ENCODE measurements at regions not wholly inside any gene's neighbourhood (a gene's known extent, or its start where the extent isn't known, plus 50 kb on each side); places are given as distances from the start of the nearest gene placed in this dataset.

DNA sequence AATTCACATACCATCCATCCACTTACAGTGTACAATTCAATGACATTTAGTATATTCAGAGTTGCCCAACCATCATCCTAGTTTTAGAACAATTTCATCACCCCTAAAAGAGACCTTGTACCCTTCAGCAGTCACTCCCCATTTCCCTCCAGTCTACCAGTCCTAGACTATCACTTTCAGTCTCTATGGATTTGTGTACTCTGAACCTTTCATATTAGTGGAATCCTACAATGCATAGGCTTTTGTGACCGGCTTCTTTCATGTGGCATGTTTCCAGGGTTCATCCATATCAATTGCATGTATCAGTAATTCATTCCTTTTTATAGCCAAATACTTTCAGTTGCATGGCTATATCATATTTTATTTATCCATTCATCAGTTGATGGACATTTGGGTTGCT lies 53.5 kb upstream of the SEMA3E start:
- TF ChIP-seq, protein P1, sequence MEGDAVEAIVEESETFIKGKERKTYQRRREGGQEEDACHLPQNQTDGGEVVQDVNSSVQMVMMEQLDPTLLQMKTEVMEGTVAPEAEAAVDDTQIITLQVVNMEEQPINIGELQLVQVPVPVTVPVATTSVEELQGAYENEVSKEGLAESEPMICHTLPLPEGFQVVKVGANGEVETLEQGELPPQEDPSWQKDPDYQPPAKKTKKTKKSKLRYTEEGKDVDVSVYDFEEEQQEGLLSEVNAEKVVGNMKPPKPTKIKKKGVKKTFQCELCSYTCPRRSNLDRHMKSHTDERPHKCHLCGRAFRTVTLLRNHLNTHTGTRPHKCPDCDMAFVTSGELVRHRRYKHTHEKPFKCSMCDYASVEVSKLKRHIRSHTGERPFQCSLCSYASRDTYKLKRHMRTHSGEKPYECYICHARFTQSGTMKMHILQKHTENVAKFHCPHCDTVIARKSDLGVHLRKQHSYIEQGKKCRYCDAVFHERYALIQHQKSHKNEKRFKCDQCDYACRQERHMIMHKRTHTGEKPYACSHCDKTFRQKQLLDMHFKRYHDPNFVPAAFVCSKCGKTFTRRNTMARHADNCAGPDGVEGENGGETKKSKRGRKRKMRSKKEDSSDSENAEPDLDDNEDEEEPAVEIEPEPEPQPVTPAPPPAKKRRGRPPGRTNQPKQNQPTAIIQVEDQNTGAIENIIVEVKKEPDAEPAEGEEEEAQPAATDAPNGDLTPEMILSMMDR (IDR thresholded peaks at IDR 0.05; ENCODE audit: unreplicated experiment), result no peak
- DNase-seq (ENCODE audit: unreplicated experiment), result no peak
- no peaks in the 10 kb centered on the region for H3K9me3 Mint-ChIP-seq (ENCODE audit: unreplicated experiment)
- H3K36me3 Mint-ChIP-seq (ENCODE audit: insufficient read depth, unreplicated experiment), result no peaks in the 10 kb centered on the region
- intact Hi-C loops (cut with micrococcal nuclease), result no loop called here
- H3K4me1 Mint-ChIP-seq (ENCODE audit: insufficient read depth, unreplicated experiment), result no peaks in the 10 kb centered on the region
- POLR2A ChIA-PET, result no interaction called here
- H3K4me3 Mint-ChIP-seq (ENCODE audit: unreplicated experiment), result no peak overlapping the region
- BruUV-seq (replicated peaks), result no TSS peak
- CTCF ChIA-PET, result no interaction called here
- no peak overlapping the region for H3K27ac Mint-ChIP-seq (ENCODE audit: low read depth, unreplicated experiment)
- peaks cover 45% of the 10 kb centered on the region for H3K27me3 Mint-ChIP-seq (ENCODE audit: insufficient read depth, unreplicated experiment)

DNA sequence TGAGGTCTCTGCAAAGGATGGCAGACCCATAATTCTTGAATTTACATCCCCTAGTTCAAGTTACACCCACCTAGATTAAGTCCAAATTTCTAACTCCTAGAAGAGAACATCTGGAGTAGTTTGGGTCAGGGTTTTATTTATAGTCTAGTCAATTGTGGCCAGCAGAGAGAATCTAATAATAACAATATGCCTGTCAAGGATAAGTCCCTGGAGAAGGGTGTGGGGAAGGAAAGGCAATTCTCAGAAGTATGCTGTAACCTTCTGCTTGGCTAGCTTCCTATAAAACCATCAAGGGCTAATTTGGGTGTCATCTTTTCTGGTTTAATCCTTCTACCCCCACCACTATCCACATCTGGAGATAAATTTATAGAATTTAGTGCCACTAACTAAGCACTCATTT lies 52.8 kb upstream of the SEMA3E start:
- intact Hi-C loops (cut with micrococcal nuclease), result no loop called here
- POLR2A ChIA-PET, result no interaction called here
- CTCF ChIA-PET, result no interaction called here
- BruUV-seq (replicated peaks), result no TSS peak
- peaks cover 52% of the 10 kb centered on the region for H3K27me3 Mint-ChIP-seq (ENCODE audit: insufficient read depth, unreplicated experiment)
- TF ChIP-seq, protein P1 (IDR thresholded peaks at IDR 0.05; ENCODE audit: unreplicated experiment), result no peak
- H3K4me3 Mint-ChIP-seq (ENCODE audit: unreplicated experiment), result no peak overlapping the region
- H3K4me1 Mint-ChIP-seq (ENCODE audit: insufficient read depth, unreplicated experiment), result no peaks in the 10 kb centered on the region
- no peaks in the 10 kb centered on the region for H3K36me3 Mint-ChIP-seq (ENCODE audit: insufficient read depth, unreplicated experiment)
- no peak for DNase-seq (ENCODE audit: unreplicated experiment)
- no peak overlapping the region for H3K27ac Mint-ChIP-seq (ENCODE audit: low read depth, unreplicated experiment)
- H3K9me3 Mint-ChIP-seq (ENCODE audit: unreplicated experiment), result no peaks in the 10 kb centered on the region
